ENCODE measurements at regions not wholly inside any gene's neighbourhood (a gene's known extent, or its start where the extent isn't known, plus 50 kb on each side); places are given as distances from the start of the nearest gene placed in this dataset.

DNA sequence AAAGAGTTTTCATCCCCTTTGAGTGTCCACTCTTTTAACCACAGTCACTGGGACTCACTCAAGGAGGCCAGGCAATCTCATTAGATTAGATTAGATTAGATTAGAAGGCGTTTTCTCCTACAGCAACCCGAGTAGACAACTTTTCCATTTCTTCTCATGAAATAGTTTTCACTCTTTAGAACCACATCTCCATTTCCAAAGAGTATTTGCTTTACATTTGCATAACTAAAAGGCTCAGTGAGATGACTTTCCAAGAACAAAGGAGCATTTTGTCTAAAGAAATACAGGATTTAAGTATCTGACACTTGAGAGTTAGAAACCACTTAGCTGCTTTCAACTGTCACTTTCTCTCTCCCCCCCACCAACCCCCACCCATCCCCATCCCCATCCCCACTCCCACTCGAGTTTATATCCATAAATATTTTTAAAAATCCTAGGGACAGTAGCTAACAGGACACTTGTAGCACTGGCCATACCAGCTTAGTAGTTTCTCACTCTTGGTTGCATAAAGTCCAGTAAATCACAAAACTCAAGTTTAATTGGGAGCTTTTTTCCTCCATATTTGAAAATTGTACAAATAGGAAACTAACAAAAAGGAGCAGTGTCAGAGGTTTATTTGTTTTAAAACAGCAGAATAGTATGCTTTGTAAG lies 2202.9 kb upstream of the WWC1 start:
- TF ChIP-seq, protein P1, sequence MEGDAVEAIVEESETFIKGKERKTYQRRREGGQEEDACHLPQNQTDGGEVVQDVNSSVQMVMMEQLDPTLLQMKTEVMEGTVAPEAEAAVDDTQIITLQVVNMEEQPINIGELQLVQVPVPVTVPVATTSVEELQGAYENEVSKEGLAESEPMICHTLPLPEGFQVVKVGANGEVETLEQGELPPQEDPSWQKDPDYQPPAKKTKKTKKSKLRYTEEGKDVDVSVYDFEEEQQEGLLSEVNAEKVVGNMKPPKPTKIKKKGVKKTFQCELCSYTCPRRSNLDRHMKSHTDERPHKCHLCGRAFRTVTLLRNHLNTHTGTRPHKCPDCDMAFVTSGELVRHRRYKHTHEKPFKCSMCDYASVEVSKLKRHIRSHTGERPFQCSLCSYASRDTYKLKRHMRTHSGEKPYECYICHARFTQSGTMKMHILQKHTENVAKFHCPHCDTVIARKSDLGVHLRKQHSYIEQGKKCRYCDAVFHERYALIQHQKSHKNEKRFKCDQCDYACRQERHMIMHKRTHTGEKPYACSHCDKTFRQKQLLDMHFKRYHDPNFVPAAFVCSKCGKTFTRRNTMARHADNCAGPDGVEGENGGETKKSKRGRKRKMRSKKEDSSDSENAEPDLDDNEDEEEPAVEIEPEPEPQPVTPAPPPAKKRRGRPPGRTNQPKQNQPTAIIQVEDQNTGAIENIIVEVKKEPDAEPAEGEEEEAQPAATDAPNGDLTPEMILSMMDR (IDR thresholded peaks at IDR 0.05; ENCODE audit: insufficient read depth, low read depth, low read length, missing control alignments), result no peak
- H3K4me3 ChIP-seq (ENCODE audit: low read length), result no peak overlapping the region
- DNase-seq (ENCODE audit: low read depth), result no peak

DNA sequence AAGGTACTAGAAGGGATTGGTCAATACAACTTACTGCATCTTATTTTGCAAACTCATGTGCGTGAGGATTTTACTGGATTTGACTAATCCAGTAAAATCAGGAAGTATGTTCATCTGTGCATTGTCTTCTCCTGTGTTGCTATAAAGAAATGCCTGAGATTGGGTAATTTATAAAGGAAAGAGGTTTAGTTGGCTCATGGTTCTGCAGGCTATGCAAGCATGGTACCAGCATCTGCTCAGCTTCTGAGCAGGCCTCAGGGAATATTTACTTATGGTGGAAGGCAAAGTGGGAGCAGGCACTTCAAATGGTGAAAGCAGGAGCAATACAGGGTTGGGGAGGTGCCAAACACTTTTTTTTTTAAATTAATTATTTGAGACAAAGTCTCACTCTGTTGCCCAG lies 2199.5 kb upstream of the WWC1 start:
- TF ChIP-seq, protein P1 (IDR thresholded peaks at IDR 0.05; ENCODE audit: insufficient read depth, low read depth, low read length, missing control alignments), result no peak
- DNase-seq (ENCODE audit: low read depth), result no peak
- no peak overlapping the region for H3K4me3 ChIP-seq (ENCODE audit: low read length)

DNA sequence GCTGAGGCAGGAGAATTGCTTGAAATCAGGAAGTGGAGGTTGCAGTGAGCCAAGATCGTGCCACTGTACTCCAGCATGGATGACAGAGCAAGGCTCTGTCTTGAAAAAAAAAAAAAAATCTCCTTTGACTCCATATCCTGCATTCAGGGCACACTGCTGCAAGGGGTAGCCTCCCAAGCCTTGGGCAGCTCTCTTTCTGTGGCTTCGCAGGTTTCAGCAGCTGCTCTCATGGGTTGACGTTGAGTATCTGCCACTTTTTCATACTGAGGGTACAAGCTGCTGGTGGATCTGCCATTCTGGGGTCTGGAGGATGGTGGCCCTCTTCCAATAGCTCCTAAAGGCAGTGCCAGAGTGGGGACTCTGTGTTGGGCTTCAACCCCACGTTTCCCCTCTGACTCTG lies 2198.1 kb upstream of the WWC1 start:
- no peak for DNase-seq (ENCODE audit: low read depth)
- TF ChIP-seq, protein P1 (IDR thresholded peaks at IDR 0.05; ENCODE audit: insufficient read depth, low read depth, low read length, missing control alignments), result no peak
- no peak overlapping the region for H3K4me3 ChIP-seq (ENCODE audit: low read length)

DNA sequence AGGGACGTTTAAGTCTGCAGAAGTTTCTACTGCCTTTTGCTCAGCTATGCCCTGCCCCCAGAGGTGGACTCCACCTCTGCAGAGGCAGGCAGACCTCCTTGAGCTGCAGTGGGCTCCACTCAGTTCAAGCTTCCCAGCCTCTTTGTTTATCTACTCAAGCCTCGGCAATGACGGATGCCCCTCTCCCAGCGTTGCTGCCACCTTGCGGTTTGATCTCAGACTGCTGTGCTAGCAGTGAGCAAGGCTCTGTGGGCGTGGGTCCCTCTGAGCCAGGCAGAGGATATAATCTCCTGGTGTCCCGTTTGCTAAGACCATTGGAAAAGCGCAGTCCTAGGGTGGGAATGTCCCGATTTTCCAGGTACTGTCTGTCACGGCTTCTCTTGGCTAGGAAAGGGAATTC lies 2188.5 kb upstream of the WWC1 start:
- no peak overlapping the region for H3K4me3 ChIP-seq (ENCODE audit: low read length)
- no peak for DNase-seq (ENCODE audit: low read depth)
- TF ChIP-seq, protein P1 (IDR thresholded peaks at IDR 0.05; ENCODE audit: insufficient read depth, low read depth, low read length, missing control alignments), result no peak

DNA sequence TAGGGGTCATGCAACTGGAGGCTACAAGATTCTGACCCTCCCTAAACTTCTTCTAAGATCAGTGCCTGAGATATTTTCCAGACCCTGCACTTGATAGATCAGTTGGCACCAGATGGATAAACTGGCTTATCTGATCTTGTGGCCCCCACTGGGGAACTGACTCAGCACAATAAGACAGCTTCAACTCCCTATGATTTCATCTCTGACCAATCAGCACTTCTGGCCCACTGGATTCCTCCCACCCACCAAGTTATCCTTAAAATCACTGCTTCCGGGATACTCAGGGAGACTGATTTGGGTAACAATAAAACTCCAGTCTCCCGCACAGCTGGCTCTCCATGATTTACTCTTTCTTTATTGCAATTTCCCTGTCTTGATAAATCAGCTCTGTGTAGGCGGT lies 2180.4 kb upstream of the WWC1 start:
- no peak overlapping the region for H3K4me3 ChIP-seq (ENCODE audit: low read length)
- DNase-seq (ENCODE audit: low read depth), result no peak
- TF ChIP-seq, protein P1 (IDR thresholded peaks at IDR 0.05; ENCODE audit: insufficient read depth, low read depth, low read length, missing control alignments), result no peak

DNA sequence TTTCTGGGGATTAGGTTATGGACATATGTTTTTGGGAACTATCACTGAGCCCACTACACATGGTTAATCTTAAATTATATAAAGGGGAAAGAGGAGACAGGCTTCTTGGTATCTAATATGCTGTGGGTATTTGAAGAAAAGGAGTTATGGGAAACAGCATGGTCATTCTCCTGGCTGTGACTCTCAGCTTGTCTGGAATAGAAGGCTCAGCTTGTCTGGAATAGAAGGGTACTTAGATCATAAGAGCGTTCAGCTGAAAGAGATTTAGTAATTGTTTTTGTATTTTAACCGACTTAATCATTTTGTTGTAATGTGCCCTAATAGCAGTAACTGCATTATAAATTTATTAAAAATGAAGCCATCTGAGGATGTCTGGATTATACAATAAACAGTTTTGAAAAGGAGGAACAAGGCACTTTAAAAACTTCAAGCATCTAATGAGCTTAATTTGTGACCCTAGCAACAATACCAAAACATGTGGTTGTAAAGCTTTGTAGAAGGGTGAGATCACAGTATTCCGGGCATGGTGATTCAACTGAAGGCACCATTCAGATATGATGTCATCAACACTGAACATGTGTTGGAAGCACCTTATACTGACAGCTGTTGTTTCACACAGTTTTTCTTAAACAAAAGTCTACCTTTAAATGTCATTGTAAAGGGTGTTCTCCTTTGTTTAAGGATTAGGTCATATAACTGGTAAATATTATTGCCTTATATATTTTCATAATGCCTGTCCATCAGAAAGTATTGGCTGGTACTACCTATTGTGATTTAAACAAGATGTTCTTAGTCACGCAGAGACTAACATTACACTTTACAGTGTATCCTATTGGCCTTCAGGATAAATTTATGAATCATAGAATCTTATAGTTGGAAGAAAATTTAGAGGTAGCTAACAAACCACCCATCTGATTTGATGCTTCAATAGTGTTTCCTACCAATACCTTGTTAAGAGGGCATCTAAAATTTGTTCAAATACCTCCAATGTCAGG lies 2174.1 kb upstream of the WWC1 start:
- TF ChIP-seq, protein P1 (IDR thresholded peaks at IDR 0.05; ENCODE audit: insufficient read depth, low read depth, low read length, missing control alignments), result no peak
- DNase-seq (ENCODE audit: low read depth), result peak; percentile 7
- H3K4me3 ChIP-seq (ENCODE audit: low read length), result no peak overlapping the region
